H9 (cell line): ENCODE measurements at regions not wholly inside any gene's neighbourhood (a gene's known extent, or its start where the extent isn't known, plus 50 kb on each side); places are given as distances from the start of the nearest gene placed in this dataset.

Experiments used
- DNase-seq: peaks from one replicate; pipeline ENCODE4 v3.0.0-alpha.2; 2017
- H2AFZ ChIP-seq: one replicate; pipeline ENCODE4 v1.6.1; 2013; ENCODE audit warnings: mild to moderate bottlenecking, low read length, control low read depth, moderate library complexity
- H2AK5ac ChIP-seq: 2 replicates; pipeline ENCODE4 v1.6.1; 2013; ENCODE audit warnings: low read length, control low read depth, mixed read lengths; ENCODE audit not compliant: insufficient read length
- H2BK120ac ChIP-seq: one replicate; pipeline ENCODE4 v1.6.1; 2013; ENCODE audit warnings: low read depth, mild to moderate bottlenecking, low read length, control low read depth, inconsistent platforms; ENCODE audit not compliant: poor library complexity, severe bottlenecking
- H2BK12ac ChIP-seq: 2 replicates; pipeline ENCODE4 v1.6.1; 2013; ENCODE audit warnings: low read length, control low read depth, mixed read lengths, low read depth; ENCODE audit not compliant: insufficient read length
- H2BK15ac ChIP-seq: 2 replicates; pipeline ENCODE4 v1.6.1; 2013; ENCODE audit warnings: low read depth, low read length, control low read depth
- H2BK20ac ChIP-seq: one replicate; pipeline ENCODE4 v1.6.1; 2013; ENCODE audit warnings: low read depth, mild to moderate bottlenecking, low read length, control low read depth, inconsistent platforms; ENCODE audit not compliant: poor library complexity, severe bottlenecking
- H2BK5ac ChIP-seq: 2 replicates; pipeline ENCODE4 v1.6.1; 2013; ENCODE audit warnings: low read length, control low read depth, mixed read lengths; ENCODE audit not compliant: insufficient read length
- H3K14ac ChIP-seq: 2 replicates; pipeline ENCODE4 v1.6.1; 2013; ENCODE audit warnings: low read length, control low read depth; ENCODE audit not compliant: insufficient read depth
- H3K18ac ChIP-seq: 2 replicates; pipeline ENCODE4 v1.6.1; 2013; ENCODE audit warnings: low read depth, mild to moderate bottlenecking, mixed read lengths, low read length, control low read depth; ENCODE audit not compliant: insufficient read length
- H3K23ac ChIP-seq: 2 replicates; pipeline ENCODE4 v1.6.1; 2013; ENCODE audit warnings: low read length, control low read depth, mixed read lengths, low read depth; ENCODE audit not compliant: insufficient read length
- H3K23me2 ChIP-seq: 2 replicates; pipeline ENCODE4 v1.6.1; 2013; ENCODE audit warnings: low read depth, mild to moderate bottlenecking, mixed read lengths, low read length, control low read depth; ENCODE audit not compliant: insufficient read length, poor library complexity, severe bottlenecking
- H3K27ac ChIP-seq: 2 replicates; pipeline ENCODE4 v1.5.1; 2013; ENCODE audit warnings: low read length, control low read depth, mixed read lengths, low read depth; ENCODE audit not compliant: insufficient read length
- H3K27me3 ChIP-seq: 2 replicates; pipeline ENCODE4 v1.6.1; 2013; ENCODE audit warnings: low read length, control low read depth, inconsistent platforms; ENCODE audit not compliant: insufficient read depth
- H3K4ac ChIP-seq: 2 replicates; pipeline ENCODE4 v1.6.1; 2013; ENCODE audit warnings: low read depth, mild to moderate bottlenecking, control low read depth, inconsistent platforms, low read length, moderate library complexity
- H3K4me1 ChIP-seq: 2 replicates; pipeline ENCODE4 v1.6.1; 2013; ENCODE audit warnings: low read length, control low read depth, inconsistent platforms; ENCODE audit not compliant: insufficient read depth
- H3K4me2 ChIP-seq: 2 replicates; pipeline ENCODE4 v1.6.1; 2013; ENCODE audit warnings: low read length, control low read depth, mixed read lengths; ENCODE audit not compliant: insufficient read length, insufficient read depth
- H3K56ac ChIP-seq: 2 replicates; pipeline ENCODE4 v1.6.1; 2013; ENCODE audit warnings: low read depth, mild to moderate bottlenecking, mixed read lengths, low read length, control low read depth; ENCODE audit not compliant: insufficient read length
- H3K79me1 ChIP-seq: 2 replicates; pipeline ENCODE4 v1.6.1; 2013; ENCODE audit warnings: low read depth, mild to moderate bottlenecking, moderate library complexity, low read length, control low read depth, inconsistent platforms; ENCODE audit not compliant: insufficient read depth, poor library complexity, severe bottlenecking
- H3K79me2 ChIP-seq: 2 replicates; pipeline ENCODE4 v1.6.1; 2013; ENCODE audit warnings: low read length, control low read depth, inconsistent platforms; ENCODE audit not compliant: insufficient read depth
- H3K9ac ChIP-seq: 2 replicates; pipeline ENCODE4 v1.6.1; 2013; ENCODE audit warnings: low read length, control low read depth, mixed read lengths; ENCODE audit not compliant: insufficient read length; ENCODE audit errors: extremely low read depth
- H3K9me3 ChIP-seq: one replicate; pipeline ENCODE4 v1.6.1; 2013; ENCODE audit warnings: low read depth, low read length, inconsistent platforms; ENCODE audit not compliant: control insufficient read depth
- H3T11ph ChIP-seq: one replicate; pipeline ENCODE4 v1.6.1; 2013; ENCODE audit warnings: mild to moderate bottlenecking, low read length, control low read depth, inconsistent platforms
- H4K20me1 ChIP-seq: one replicate; pipeline ENCODE4 v1.6.1; 2013; ENCODE audit not compliant: control insufficient read depth, insufficient read length, insufficient read depth
- H4K5ac ChIP-seq: 2 replicates; pipeline ENCODE4 v1.6.1; 2013; ENCODE audit warnings: low read depth, mild to moderate bottlenecking, mixed read lengths, low read length, control low read depth; ENCODE audit not compliant: insufficient read length
- H4K8ac ChIP-seq: replicated peaks from 2 replicates; pipeline ENCODE4 v1.6.1; 2013; ENCODE audit warnings: low read length, control low read depth, mixed read lengths, low read depth; ENCODE audit not compliant: insufficient read length
- H4K91ac ChIP-seq: 2 replicates; pipeline ENCODE4 v1.6.1; 2013; ENCODE audit warnings: low read depth, mild to moderate bottlenecking, moderate library complexity, mixed read lengths, low read length, control low read depth; ENCODE audit not compliant: insufficient read length
- H3K27ac Mint-ChIP-seq, 3 experiments: 2 replicates in 2 of 3; 3 replicates in 1 of 3; pipeline ENCODE4 v1.8.0; 2020 to 2021; ENCODE audit warnings: mixed read lengths in 3 of 3, mild to moderate bottlenecking in 1 of 3, moderate library complexity in 1 of 3
- H3K27me3 Mint-ChIP-seq: 2 replicates; pipeline ENCODE4 v1.8.0; 2021; ENCODE audit warnings: low read depth, mild to moderate bottlenecking, moderate library complexity, mixed read lengths
- H3K36me3 Mint-ChIP-seq, 3 experiments: 2 replicates in 2 of 3; 3 replicates in 1 of 3; pipeline ENCODE4 v1.8.0; 2020 to 2021; ENCODE audit warnings: low read depth in 3 of 3, mixed read lengths in 3 of 3; ENCODE audit not compliant: insufficient read depth in 1 of 3
- H3K4me1 Mint-ChIP-seq, 2 experiments: 2 replicates each; pipeline ENCODE4 v1.8.0; 2020; ENCODE audit warnings: mixed read lengths in 2 of 2
- H3K4me3 Mint-ChIP-seq, 2 experiments: 2 replicates in 1 of 2; 3 replicates in 1 of 2; pipeline ENCODE4 v1.8.0; 2020 to 2021; ENCODE audit warnings: mild to moderate bottlenecking in 2 of 2, mixed read lengths in 2 of 2, moderate library complexity in 1 of 2
- H3K9me3 Mint-ChIP-seq, 2 experiments: 2 replicates in 1 of 2; 3 replicates in 1 of 2; pipeline ENCODE4 v1.8.0; 2020; ENCODE audit warnings: mild to moderate bottlenecking in 2 of 2, mixed read lengths in 2 of 2, moderate library complexity in 1 of 2
- WGBS: extraction: QIAGEN DNeasy Blood & Tissue Kit; methylation state at CpG from one replicate; pipeline ENCODE4 v1.1.7; 2013; ENCODE audit warnings: missing lambda C conversion rate, low lambda C conversion rate, mixed read lengths; ENCODE audit not compliant: insufficient read length; ENCODE audit errors: extremely low coverage; 5-methylcytosine and 5-hydroxymethylcytosine counted together
- TF ChIP-seq, protein P1 (sequence below): fragments of 200-600 bp; sonication (generic); conservative IDR thresholded peaks from 3 replicates; pipeline ENCODE4 v1.8.0; 2021; ENCODE audit warnings: antibody characterized with exemption, mild to moderate bottlenecking

- H3K14ac ChIP-seq, result no peak overlapping the region
- H2BK15ac ChIP-seq, result no peak overlapping the region
- no peak for DNase-seq
- H2BK5ac ChIP-seq, result no peak overlapping the region
- no peak overlapping the region for H2AK5ac ChIP-seq
- no peaks in the 10 kb centered on the region for H3K23me2 ChIP-seq
- H2BK12ac ChIP-seq, result no peak overlapping the region
- H3K27ac ChIP-seq, result no peak overlapping the region
- H4K5ac ChIP-seq, result no peak overlapping the region
- no peak overlapping the region for H3K56ac ChIP-seq
- no peak overlapping the region for H3K4me2 ChIP-seq
- H3K27me3 ChIP-seq, result no peaks in the 10 kb centered on the region
- Mint-ChIP-seq H3K4me1 (peaks cover 2 to 3% of the 10 kb centered on the region in 2 experiments; a peak in 3 of 4 replicates), H3K4me3 (no peak overlapping the region), H3K27me3 (peaks cover 4% of the 10 kb centered on the region; the same call in 1 of the 2 replicates), H3K36me3 (no peaks in the 10 kb centered on the region), H3K9me3 (no peaks in the 10 kb centered on the region), H3K27ac (no peak overlapping the region)
- H4K8ac ChIP-seq, result no peak overlapping the region
- H4K20me1 ChIP-seq, result no peaks in the 10 kb centered on the region
- no peak overlapping the region for H2AFZ ChIP-seq
- no peaks in the 10 kb centered on the region for H3K79me2 ChIP-seq
- no peak overlapping the region for H2BK120ac ChIP-seq
- no peak overlapping the region for H4K91ac ChIP-seq
- H3K18ac ChIP-seq, result no peak overlapping the region
- no peak overlapping the region for H3K4ac ChIP-seq
- H3K23ac ChIP-seq, result no peak overlapping the region
- TF ChIP-seq, protein P1, sequence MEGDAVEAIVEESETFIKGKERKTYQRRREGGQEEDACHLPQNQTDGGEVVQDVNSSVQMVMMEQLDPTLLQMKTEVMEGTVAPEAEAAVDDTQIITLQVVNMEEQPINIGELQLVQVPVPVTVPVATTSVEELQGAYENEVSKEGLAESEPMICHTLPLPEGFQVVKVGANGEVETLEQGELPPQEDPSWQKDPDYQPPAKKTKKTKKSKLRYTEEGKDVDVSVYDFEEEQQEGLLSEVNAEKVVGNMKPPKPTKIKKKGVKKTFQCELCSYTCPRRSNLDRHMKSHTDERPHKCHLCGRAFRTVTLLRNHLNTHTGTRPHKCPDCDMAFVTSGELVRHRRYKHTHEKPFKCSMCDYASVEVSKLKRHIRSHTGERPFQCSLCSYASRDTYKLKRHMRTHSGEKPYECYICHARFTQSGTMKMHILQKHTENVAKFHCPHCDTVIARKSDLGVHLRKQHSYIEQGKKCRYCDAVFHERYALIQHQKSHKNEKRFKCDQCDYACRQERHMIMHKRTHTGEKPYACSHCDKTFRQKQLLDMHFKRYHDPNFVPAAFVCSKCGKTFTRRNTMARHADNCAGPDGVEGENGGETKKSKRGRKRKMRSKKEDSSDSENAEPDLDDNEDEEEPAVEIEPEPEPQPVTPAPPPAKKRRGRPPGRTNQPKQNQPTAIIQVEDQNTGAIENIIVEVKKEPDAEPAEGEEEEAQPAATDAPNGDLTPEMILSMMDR, result no peak
- no peak overlapping the region for H3K9ac ChIP-seq
- WGBS, result no CpG with 5 or more reads among the region's 5 CpGs
- no peaks in the 10 kb centered on the region for H3K79me1 ChIP-seq
- H3K4me1 ChIP-seq, result 0 out of 2 replicates have a peak, but pooled peaks cover 2% of the 10 kb centered on the region
- no peak overlapping the region for H2BK20ac ChIP-seq
- H3K9me3 ChIP-seq, result no peaks in the 10 kb centered on the region
- no peak overlapping the region for H3T11ph ChIP-seq
These were observed 145.8 kb upstream of the BET1 start for GRCh38 chr7:94149789-94150545.
